ENCODE measurements at regions not wholly inside any gene's neighbourhood (a gene's known extent, or its start where the extent isn't known, plus 50 kb on each side); places are given as distances from the start of the nearest gene placed in this dataset.

DNA sequence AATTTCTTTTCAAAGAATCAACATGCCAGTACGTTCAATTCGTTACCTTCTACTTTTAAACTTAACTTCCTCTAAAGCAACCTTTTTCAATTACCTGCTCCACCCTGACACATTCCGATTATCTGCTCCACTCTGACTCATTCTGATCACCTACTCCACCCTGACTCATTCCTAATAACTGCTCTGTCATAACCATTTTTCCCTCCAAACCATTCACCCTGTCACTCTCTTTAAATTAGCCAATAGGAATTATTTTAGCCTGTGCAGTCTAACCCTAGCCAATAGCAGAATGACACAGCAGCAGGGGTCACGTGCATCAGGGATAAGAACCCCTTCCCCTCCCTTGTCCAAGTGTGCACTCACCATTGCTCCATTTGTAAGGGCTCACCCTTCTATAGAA is 557.4 kb upstream of the EYS start:
- TF ChIP-seq CTCF (conservative IDR thresholded peaks at IDR 0.05; ENCODE audit: low read depth, low read length) (no peak), EZH2 (IDR thresholded peaks at IDR 0.05; ENCODE audit: borderline replicate concordance, low read depth, low read length, poor library complexity, severe bottlenecking) (no peak)

All from A673 (cell line).